ENCODE measurements at regions not wholly inside any gene's neighbourhood (a gene's known extent, or its start where the extent isn't known, plus 50 kb on each side); places are given as distances from the start of the nearest gene placed in this dataset.

- TF ChIP-seq CUX1 (IDR thresholded peaks at IDR 0.05; ENCODE audit: insufficient replicate concordance, low read depth, low read length): peak; percentile 70
These were observed 290.5 kb upstream of the EYS start (continued) for GRCh38 chr6:65997539-65997938.

DNA sequence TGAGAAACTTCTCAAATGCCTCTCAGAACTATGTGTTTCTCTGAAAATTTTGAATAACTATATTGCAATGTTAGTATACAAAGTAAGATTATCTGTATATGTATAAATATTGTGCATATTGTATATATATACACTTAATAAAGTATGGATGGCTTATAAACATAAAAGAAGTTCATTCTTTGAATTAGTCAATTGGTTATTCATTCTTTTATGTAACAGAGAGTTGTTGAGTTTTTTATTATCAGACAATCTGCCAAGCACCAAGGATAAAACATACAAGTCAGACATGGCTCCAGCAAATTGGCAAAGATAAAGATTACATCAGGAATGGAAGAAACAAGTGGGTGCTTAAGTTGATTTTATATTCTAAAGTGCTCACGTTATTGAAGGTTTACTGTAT, 289.1 kb upstream of the EYS start:
- Histone ChIP-seq H3K9me3 (replicated peaks; ENCODE audit: control insufficient read depth, insufficient read depth, low read length) (no peaks in the 10 kb centered on the region; the same call in 2 of the 3 replicates), H2AFZ (ENCODE audit: control insufficient read depth, low read depth, low read length) (no peak overlapping the region), H4K20me1 (ENCODE audit: control insufficient read depth, insufficient read depth) (no peaks in the 10 kb centered on the region), H3K4me1 (ENCODE audit: control insufficient read depth, insufficient read depth, low read length) (no peaks in the 10 kb centered on the region), H3K4me3 (no peak overlapping the region), H3K79me2 (ENCODE audit: control insufficient read depth, insufficient read depth, low read length) (no peaks in the 10 kb centered on the region), H3K27ac (ENCODE audit: control insufficient read depth, insufficient read depth) (no peak overlapping the region), H3K27me3 (replicated peaks in 1 of 2; ENCODE audit: control insufficient read depth in 2 of 2, insufficient read depth in 2 of 2, low read length in 1 of 2) (no peaks in the 10 kb centered on the region), H3K4me2 (ENCODE audit: control insufficient read depth, insufficient read depth) (no peak overlapping the region), H3K9ac (ENCODE audit: control insufficient read depth, insufficient read depth, low read length) (no peak overlapping the region), H3K36me3 (ENCODE audit: control insufficient read depth in 2 of 2, insufficient read depth in 2 of 2, low read length in 1 of 2) (no peaks in the 10 kb centered on the region)
- ChIA-PET SMC1A (ENCODE audit: uncharacterized antibody, unreplicated experiment) (no interaction called here), RAD21 (ENCODE audit: unreplicated experiment) (no interaction called here), POLR2A (no interaction called here), CTCF (no interaction called here)
- DNase-seq (ENCODE audit: low read depth, low spot score): no peak
- BruUV-seq (replicated peaks): no TSS peak
- in situ Hi-C loops (cut with MboI) (no loop called here), intact Hi-C loops (cut with micrococcal nuclease; ENCODE audit: unreplicated experiment) (no loop called here)
- FAIRE-seq: no peak
- ATAC-seq: no peak
- whole genome bisulfite sequencing (ENCODE audit: insufficient coverage, insufficient replicate concordance, low lambda C conversion rate, missing lambda C conversion rate): 50% methylated on average over 1 of the region's 1 CpG
- TF ChIP-seq TCF12 (IDR thresholded peaks at IDR 0.05; ENCODE audit: low read depth, low read length) (no peak), POLR2AphosphoS2 (IDR thresholded peaks at IDR 0.05; ENCODE audit: low read depth, low read length) (no peak), ZNF217 (IDR thresholded peaks at IDR 0.05) (no peak)
- TF ChIP-seq, protein P1, sequence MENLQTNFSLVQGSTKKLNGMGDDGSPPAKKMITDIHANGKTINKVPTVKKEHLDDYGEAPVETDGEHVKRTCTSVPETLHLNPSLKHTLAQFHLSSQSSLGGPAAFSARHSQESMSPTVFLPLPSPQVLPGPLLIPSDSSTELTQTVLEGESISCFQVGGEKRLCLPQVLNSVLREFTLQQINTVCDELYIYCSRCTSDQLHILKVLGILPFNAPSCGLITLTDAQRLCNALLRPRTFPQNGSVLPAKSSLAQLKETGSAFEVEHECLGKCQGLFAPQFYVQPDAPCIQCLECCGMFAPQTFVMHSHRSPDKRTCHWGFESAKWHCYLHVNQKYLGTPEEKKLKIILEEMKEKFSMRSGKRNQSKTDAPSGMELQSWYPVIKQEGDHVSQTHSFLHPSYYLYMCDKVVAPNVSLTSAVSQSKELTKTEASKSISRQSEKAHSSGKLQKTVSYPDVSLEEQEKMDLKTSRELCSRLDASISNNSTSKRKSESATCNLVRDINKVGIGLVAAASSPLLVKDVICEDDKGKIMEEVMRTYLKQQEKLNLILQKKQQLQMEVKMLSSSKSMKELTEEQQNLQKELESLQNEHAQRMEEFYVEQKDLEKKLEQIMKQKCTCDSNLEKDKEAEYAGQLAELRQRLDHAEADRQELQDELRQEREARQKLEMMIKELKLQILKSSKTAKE (IDR thresholded peaks at IDR 0.05; ENCODE audit: low read depth, poor library complexity, severe bottlenecking): no peak
- TF ChIP-seq, protein P2, sequence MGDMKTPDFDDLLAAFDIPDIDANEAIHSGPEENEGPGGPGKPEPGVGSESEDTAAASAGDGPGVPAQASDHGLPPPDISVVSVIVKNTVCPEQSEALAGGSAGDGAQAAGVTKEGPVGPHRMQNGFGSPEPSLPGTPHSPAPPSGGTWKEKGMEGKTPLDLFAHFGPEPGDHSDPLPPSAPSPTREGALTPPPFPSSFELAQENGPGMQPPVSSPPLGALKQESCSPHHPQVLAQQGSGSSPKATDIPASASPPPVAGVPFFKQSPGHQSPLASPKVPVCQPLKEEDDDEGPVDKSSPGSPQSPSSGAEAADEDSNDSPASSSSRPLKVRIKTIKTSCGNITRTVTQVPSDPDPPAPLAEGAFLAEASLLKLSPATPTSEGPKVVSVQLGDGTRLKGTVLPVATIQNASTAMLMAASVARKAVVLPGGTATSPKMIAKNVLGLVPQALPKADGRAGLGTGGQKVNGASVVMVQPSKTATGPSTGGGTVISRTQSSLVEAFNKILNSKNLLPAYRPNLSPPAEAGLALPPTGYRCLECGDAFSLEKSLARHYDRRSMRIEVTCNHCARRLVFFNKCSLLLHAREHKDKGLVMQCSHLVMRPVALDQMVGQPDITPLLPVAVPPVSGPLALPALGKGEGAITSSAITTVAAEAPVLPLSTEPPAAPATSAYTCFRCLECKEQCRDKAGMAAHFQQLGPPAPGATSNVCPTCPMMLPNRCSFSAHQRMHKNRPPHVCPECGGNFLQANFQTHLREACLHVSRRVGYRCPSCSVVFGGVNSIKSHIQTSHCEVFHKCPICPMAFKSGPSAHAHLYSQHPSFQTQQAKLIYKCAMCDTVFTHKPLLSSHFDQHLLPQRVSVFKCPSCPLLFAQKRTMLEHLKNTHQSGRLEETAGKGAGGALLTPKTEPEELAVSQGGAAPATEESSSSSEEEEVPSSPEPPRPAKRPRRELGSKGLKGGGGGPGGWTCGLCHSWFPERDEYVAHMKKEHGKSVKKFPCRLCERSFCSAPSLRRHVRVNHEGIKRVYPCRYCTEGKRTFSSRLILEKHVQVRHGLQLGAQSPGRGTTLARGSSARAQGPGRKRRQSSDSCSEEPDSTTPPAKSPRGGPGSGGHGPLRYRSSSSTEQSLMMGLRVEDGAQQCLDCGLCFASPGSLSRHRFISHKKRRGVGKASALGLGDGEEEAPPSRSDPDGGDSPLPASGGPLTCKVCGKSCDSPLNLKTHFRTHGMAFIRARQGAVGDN (IDR thresholded peaks at IDR 0.05): no peak
- TF ChIP-seq, protein P3, sequence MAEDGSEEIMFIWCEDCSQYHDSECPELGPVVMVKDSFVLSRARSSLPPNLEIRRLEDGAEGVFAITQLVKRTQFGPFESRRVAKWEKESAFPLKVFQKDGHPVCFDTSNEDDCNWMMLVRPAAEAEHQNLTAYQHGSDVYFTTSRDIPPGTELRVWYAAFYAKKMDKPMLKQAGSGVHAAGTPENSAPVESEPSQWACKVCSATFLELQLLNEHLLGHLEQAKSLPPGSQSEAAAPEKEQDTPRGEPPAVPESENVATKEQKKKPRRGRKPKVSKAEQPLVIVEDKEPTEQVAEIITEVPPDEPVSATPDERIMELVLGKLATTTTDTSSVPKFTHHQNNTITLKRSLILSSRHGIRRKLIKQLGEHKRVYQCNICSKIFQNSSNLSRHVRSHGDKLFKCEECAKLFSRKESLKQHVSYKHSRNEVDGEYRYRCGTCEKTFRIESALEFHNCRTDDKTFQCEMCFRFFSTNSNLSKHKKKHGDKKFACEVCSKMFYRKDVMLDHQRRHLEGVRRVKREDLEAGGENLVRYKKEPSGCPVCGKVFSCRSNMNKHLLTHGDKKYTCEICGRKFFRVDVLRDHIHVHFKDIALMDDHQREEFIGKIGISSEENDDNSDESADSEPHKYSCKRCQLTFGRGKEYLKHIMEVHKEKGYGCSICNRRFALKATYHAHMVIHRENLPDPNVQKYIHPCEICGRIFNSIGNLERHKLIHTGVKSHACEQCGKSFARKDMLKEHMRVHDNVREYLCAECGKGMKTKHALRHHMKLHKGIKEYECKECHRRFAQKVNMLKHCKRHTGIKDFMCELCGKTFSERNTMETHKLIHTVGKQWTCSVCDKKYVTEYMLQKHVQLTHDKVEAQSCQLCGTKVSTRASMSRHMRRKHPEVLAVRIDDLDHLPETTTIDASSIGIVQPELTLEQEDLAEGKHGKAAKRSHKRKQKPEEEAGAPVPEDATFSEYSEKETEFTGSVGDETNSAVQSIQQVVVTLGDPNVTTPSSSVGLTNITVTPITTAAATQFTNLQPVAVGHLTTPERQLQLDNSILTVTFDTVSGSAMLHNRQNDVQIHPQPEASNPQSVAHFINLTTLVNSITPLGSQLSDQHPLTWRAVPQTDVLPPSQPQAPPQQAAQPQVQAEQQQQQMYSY (CRISPR knock-in tag; IDR thresholded peaks at IDR 0.05): no peak
